Astrocyte (in vitro differentiated cells and primary cell): ENCODE measurements at regions not wholly inside any gene's neighbourhood (a gene's known extent, or its start where the extent isn't known, plus 50 kb on each side); places are given as distances from the start of the nearest gene placed in this dataset.

Experiments
- EZH2 ChIP-seq: IDR thresholded peaks from 2 replicates; pipeline ENCODE4 v1.6.1; 2012; ENCODE audit warnings: mild to moderate bottlenecking, low read length, inconsistent platforms; ENCODE audit not compliant: insufficient read depth
- TF ChIP-seq, protein P1 (sequence below): IDR thresholded peaks from 2 replicates; pipeline ENCODE4 v1.5.1; 2011; ENCODE audit warnings: low read depth, mild to moderate bottlenecking, inconsistent platforms, low read length, moderate library complexity; ENCODE audit not compliant: insufficient read depth

DNA sequence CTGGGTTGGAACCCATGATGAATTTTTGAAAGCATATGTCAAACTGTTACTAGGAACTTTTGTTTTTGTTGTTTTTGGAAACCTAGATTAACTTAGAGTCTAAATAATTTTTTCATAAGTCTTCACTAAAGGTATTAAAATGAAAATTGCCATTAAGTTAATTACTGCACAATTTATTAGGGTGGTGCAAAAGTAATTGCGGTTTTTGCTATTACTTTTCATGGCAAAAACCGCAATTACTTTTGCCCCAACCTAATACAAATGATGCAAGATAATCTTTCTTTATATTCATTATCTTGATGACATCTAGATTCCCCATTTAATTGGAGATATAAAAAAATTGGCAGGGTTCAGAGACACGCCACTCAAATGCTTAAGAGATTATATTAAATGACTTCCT lies 145.0 kb upstream of the PKP2 start:
- TF ChIP-seq, protein P1, sequence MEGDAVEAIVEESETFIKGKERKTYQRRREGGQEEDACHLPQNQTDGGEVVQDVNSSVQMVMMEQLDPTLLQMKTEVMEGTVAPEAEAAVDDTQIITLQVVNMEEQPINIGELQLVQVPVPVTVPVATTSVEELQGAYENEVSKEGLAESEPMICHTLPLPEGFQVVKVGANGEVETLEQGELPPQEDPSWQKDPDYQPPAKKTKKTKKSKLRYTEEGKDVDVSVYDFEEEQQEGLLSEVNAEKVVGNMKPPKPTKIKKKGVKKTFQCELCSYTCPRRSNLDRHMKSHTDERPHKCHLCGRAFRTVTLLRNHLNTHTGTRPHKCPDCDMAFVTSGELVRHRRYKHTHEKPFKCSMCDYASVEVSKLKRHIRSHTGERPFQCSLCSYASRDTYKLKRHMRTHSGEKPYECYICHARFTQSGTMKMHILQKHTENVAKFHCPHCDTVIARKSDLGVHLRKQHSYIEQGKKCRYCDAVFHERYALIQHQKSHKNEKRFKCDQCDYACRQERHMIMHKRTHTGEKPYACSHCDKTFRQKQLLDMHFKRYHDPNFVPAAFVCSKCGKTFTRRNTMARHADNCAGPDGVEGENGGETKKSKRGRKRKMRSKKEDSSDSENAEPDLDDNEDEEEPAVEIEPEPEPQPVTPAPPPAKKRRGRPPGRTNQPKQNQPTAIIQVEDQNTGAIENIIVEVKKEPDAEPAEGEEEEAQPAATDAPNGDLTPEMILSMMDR = no peak
- no peak for TF ChIP-seq EZH2
